22Rv1 (cell line): ENCODE measurements at regions not wholly inside any gene's neighbourhood (a gene's known extent, or its start where the extent isn't known, plus 50 kb on each side); places are given as distances from the start of the nearest gene placed in this dataset.

Source experiments
- H3K27ac ChIP-seq: fragments of 450-650 bp; 2 replicates; pipeline ENCODE4 v1.5.1; 2017
- CTCF ChIP-seq: fragments of 450-650 bp; IDR thresholded peaks from 2 replicates; pipeline ENCODE4 v1.5.1; 2017; ENCODE audit warnings: mild to moderate bottlenecking
- ZFX ChIP-seq: fragments of 450-650 bp; IDR thresholded peaks from 2 replicates; pipeline ENCODE4 v1.6.1; 2017; ENCODE audit warnings: antibody characterized with exemption, borderline replicate concordance

GRCh38 chr16:49216593-49216992, 65.0 kb downstream of the CBLN1 start:
- TF ChIP-seq CTCF (no peak), ZFX (no peak)
- H3K27ac ChIP-seq: no peak overlapping the region

GRCh38 chr16:49213594-49213993, 68.0 kb downstream of the CBLN1 start:
- H3K27ac ChIP-seq: no peak overlapping the region
- no peak for TF ChIP-seq ZFX
- TF ChIP-seq CTCF: no peak

- no peak overlapping the region for H3K27ac ChIP-seq
- no peak for TF ChIP-seq CTCF
- no peak for TF ChIP-seq ZFX
Measured at GRCh38 chr16:49204191-49204590, 77.4 kb downstream of the CBLN1 start.

- no peak overlapping the region for H3K27ac ChIP-seq
- TF ChIP-seq ZFX (no peak), CTCF (no peak)
Measured at GRCh38 chr16:49203361-49203760, 78.3 kb downstream of the CBLN1 start.

- H3K27ac ChIP-seq: no peak overlapping the region
- no peak for TF ChIP-seq CTCF
- TF ChIP-seq ZFX: no peak
Measured at GRCh38 chr16:49201118-49201517, 80.5 kb downstream of the CBLN1 start.

- TF ChIP-seq CTCF: no peak
- no peak overlapping the region for H3K27ac ChIP-seq
Measured at GRCh38 chr16:49200223-49200820, 81.3 kb downstream of the CBLN1 start.

- TF ChIP-seq ZFX (no peak), CTCF (no peak)
- no peak overlapping the region for H3K27ac ChIP-seq
Measured at GRCh38 chr16:49195237-49195548, 86.4 kb downstream of the CBLN1 start.
